SK-N-SH (cell line): ENCODE measurements at regions not wholly inside any gene's neighbourhood (a gene's known extent, or its start where the extent isn't known, plus 50 kb on each side); places are given as distances from the start of the nearest gene placed in this dataset.

Experiments used
- CHD2 ChIP-seq: fragments of 150-350 bp; IDR thresholded peaks from 2 replicates; pipeline ENCODE4 v1.6.1; 2018; ENCODE audit warnings: low read length; ENCODE audit not compliant: partially characterized antibody
- CTCF ChIP-seq: fragments of 200-600 bp; sonication (generic); IDR thresholded peaks from 2 replicates; pipeline ENCODE4 v1.6.1; 2017; ENCODE audit warnings: antibody characterized with exemption, mild to moderate bottlenecking, moderate library complexity
- EP300 ChIP-seq, 2 experiments: IDR thresholded peaks; 2 replicates each; pipeline versions ENCODE4 v1.4.0 to v1.6.1; 2012; ENCODE audit warnings: borderline replicate concordance in 1 of 2, low read depth in 1 of 2, low read length in 1 of 2
- MEF2A ChIP-seq: IDR thresholded peaks from 2 replicates; pipeline ENCODE4 v1.4.0; 2012; ENCODE audit warnings: low read depth, borderline replicate concordance
- TAF1 ChIP-seq: IDR thresholded peaks from 2 replicates; pipeline ENCODE4 v1.6.1; 2012; ENCODE audit warnings: low read depth, mild to moderate bottlenecking, low read length, moderate library complexity, borderline replicate concordance

- TF ChIP-seq CTCF (no peak), EP300 (IDR thresholded peaks at IDR 0.05; ENCODE audit: borderline replicate concordance in 1 of 2, low read depth in 1 of 2, low read length in 1 of 2) (no peak), TAF1 (no peak), CHD2 (no peak), MEF2A (no peak)
Observed at GRCh38 chr16:88131256-88131655, 180.0 kb downstream of the BANP start.
